Upper lobe of left lung (tissue), 4 donors: ENCODE measurements at regions not wholly inside any gene's neighbourhood (a gene's known extent, or its start where the extent isn't known, plus 50 kb on each side); places are given as distances from the start of the nearest gene placed in this dataset.

ENCODE experiments used
- EP300 ChIP-seq, 4 donors: sonication (generic); formaldehyde crosslinking; IDR thresholded peaks; one replicate each; pipeline ENCODE4 v1.5.1; 2017; ENCODE audit warnings: antibody characterized with exemption in 4 of 4, control low read depth in 2 of 4
- POLR2AphosphoS5 ChIP-seq, 2 donors: sonication (generic); formaldehyde crosslinking; IDR thresholded peaks; one replicate each; pipeline ENCODE4 v1.5.1; 2017; ENCODE audit warnings: antibody characterized with exemption in 2 of 2
- TF ChIP-seq, protein P1 (sequence below), 6 experiments: fragments of 450-650 bp in 4 of 6; fragments of 200-600 bp in 2 of 6; sonication (generic) in 2 of 6; IDR thresholded peaks; one replicate each; pipeline ENCODE4 v1.5.1; 2016 to 2019; ENCODE audit warnings: antibody characterized with exemption in 6 of 6

DNA sequence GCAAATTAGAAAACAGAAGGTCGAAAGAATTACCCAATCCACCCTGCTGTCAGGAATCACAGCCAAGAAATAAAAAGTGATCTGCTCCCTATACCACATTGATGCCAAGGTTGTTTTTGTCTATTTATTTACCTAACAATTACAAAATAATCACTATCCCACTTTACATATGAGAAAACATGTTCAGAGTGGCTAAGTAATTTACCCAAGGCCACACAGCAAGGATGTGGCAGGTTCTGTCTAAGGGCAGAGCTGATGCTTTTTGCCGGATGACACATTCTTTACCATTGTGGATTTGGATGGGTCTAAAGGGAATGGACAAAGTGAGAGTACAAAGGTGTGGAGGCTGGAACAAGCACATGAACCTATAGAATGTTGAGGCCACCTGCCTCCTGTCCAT, 460.7 kb downstream of the INSC start:
- TF ChIP-seq, protein P1, sequence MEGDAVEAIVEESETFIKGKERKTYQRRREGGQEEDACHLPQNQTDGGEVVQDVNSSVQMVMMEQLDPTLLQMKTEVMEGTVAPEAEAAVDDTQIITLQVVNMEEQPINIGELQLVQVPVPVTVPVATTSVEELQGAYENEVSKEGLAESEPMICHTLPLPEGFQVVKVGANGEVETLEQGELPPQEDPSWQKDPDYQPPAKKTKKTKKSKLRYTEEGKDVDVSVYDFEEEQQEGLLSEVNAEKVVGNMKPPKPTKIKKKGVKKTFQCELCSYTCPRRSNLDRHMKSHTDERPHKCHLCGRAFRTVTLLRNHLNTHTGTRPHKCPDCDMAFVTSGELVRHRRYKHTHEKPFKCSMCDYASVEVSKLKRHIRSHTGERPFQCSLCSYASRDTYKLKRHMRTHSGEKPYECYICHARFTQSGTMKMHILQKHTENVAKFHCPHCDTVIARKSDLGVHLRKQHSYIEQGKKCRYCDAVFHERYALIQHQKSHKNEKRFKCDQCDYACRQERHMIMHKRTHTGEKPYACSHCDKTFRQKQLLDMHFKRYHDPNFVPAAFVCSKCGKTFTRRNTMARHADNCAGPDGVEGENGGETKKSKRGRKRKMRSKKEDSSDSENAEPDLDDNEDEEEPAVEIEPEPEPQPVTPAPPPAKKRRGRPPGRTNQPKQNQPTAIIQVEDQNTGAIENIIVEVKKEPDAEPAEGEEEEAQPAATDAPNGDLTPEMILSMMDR (IDR thresholded peaks at IDR 0.05), result no peak
- no peak for TF ChIP-seq POLR2AphosphoS5 (IDR thresholded peaks at IDR 0.05)
- no peak for TF ChIP-seq EP300 (IDR thresholded peaks at IDR 0.05)
